GM23338 (cell line): ENCODE measurements at regions not wholly inside any gene's neighbourhood (a gene's known extent, or its start where the extent isn't known, plus 50 kb on each side); places are given as distances from the start of the nearest gene placed in this dataset.

Source experiments
- ATAC-seq: fragments of 200-7000 bp; cut with Tn5 transposase; 3 replicates; pipeline ENCODE4 v1.9.1; 2020
- DNase-seq: peaks from one replicate; pipeline ENCODE4 v3.0.0-alpha.2; 2015; ENCODE audit warnings: low spot score
- H2AFZ ChIP-seq: fragments of 200-600 bp; sonication (generic); 2 replicates; pipeline ENCODE4 v1.8.0; 2016; ENCODE audit warnings: antibody characterized with exemption, mild to moderate bottlenecking, moderate library complexity
- H3F3A ChIP-seq: fragments of 200-600 bp; sonication (generic); replicated peaks from 2 replicates; pipeline ENCODE4 v1.8.0; 2017; ENCODE audit warnings: antibody characterized with exemption, mixed run types, low read depth
- H3K27ac ChIP-seq: fragments of 200-600 bp; sonication (generic); 2 replicates; pipeline ENCODE4 v1.6.1; 2016; ENCODE audit warnings: low read depth
- H3K27me3 ChIP-seq: fragments of 200-600 bp; sonication (generic); 2 replicates; pipeline ENCODE4 v1.8.0; 2016; ENCODE audit warnings: mild to moderate bottlenecking, mixed run types, moderate library complexity; ENCODE audit not compliant: insufficient read depth
- H3K36me3 ChIP-seq: fragments of 200-600 bp; sonication (generic); 2 replicates; pipeline ENCODE4 v1.8.0; 2016; ENCODE audit warnings: mild to moderate bottlenecking; ENCODE audit not compliant: insufficient read depth
- H3K4me1 ChIP-seq: fragments of 200-600 bp; sonication (generic); 2 replicates; pipeline ENCODE4 v1.8.0; 2016; ENCODE audit warnings: mild to moderate bottlenecking, moderate library complexity; ENCODE audit not compliant: insufficient read depth
- H3K4me2 ChIP-seq: fragments of 200-600 bp; sonication (generic); 2 replicates; pipeline ENCODE4 v1.7.1; 2017; ENCODE audit warnings: mixed run types
- H3K4me3 ChIP-seq: fragments of 200-600 bp; sonication (generic); 2 replicates; pipeline ENCODE4 v1.6.1; 2016; ENCODE audit warnings: mixed run types
- H3K79me2 ChIP-seq: fragments of 200-600 bp; sonication (generic); replicated peaks from 2 replicates; pipeline ENCODE4 v1.8.0; 2017; ENCODE audit warnings: mild to moderate bottlenecking; ENCODE audit not compliant: insufficient read depth
- H3K9me2 ChIP-seq: fragments of 200-600 bp; sonication (generic); 2 replicates; pipeline ENCODE4 v1.8.0; 2017; ENCODE audit not compliant: insufficient read depth
- H4K20me1 ChIP-seq: fragments of 200-600 bp; sonication (generic); replicated peaks from 2 replicates; pipeline ENCODE4 v1.8.0; 2017; ENCODE audit warnings: mild to moderate bottlenecking; ENCODE audit not compliant: insufficient read depth
- H3K27ac Mint-ChIP-seq: 2 replicates; pipeline ENCODE4 v1.8.0; 2020; ENCODE audit warnings: inconsistent platforms, mild to moderate bottlenecking, moderate library complexity, mixed read lengths
- H3K27me3 Mint-ChIP-seq: 3 replicates; pipeline ENCODE4 v1.8.0; 2022; ENCODE audit warnings: low read depth, mild to moderate bottlenecking, moderate library complexity, mixed read lengths, inconsistent platforms; ENCODE audit not compliant: insufficient read depth, poor library complexity
- H3K36me3 Mint-ChIP-seq: 3 replicates; pipeline ENCODE4 v1.8.0; 2021; ENCODE audit warnings: low read depth, mild to moderate bottlenecking, inconsistent platforms, moderate library complexity, mixed read lengths
- H3K4me1 Mint-ChIP-seq: 3 replicates; pipeline ENCODE4 v1.8.0; 2020; ENCODE audit warnings: mild to moderate bottlenecking, inconsistent platforms, mixed read lengths
- H3K4me3 Mint-ChIP-seq: 3 replicates; pipeline ENCODE4 v1.8.0; 2021; ENCODE audit warnings: moderate library complexity, mild to moderate bottlenecking, inconsistent platforms, mixed read lengths
- H3K9me3 Mint-ChIP-seq: 3 replicates; pipeline ENCODE4 v1.8.0; 2020; ENCODE audit warnings: moderate library complexity, mild to moderate bottlenecking, inconsistent platforms, mixed read lengths
- CREB1 ChIP-seq: fragments of 250-450 bp; sonication (Bioruptor Pico); IDR thresholded peaks from 2 replicates; pipeline ENCODE4 v1.5.0; 2020; ENCODE audit warnings: low read depth, mild to moderate bottlenecking, moderate library complexity
- CTCF ChIP-seq, 2 experiments: fragments of 200-600 bp in 1 of 2; sonication (generic) in 1 of 2; conservative IDR thresholded peaks; 2 replicates each; pipeline versions ENCODE4 v1.5.1 to v1.6.1; 2016 to 2017; ENCODE audit warnings: antibody characterized with exemption in 2 of 2, low read depth in 2 of 2, mild to moderate bottlenecking in 2 of 2, moderate library complexity in 1 of 2
- EZH2 ChIP-seq: fragments of 200-600 bp; sonication (generic); IDR thresholded peaks from one replicate; pipeline ENCODE4 v1.8.0; 2017; ENCODE audit warnings: antibody characterized with exemption, mild to moderate bottlenecking, low read depth; ENCODE audit not compliant: unreplicated experiment
- EZH2phosphoT487 ChIP-seq: fragments of 200-600 bp; sonication (generic); IDR thresholded peaks from one replicate; pipeline ENCODE4 v1.8.1; 2018; ENCODE audit warnings: antibody characterized with exemption; ENCODE audit not compliant: unreplicated experiment
- JUNB ChIP-seq: IDR thresholded peaks from one replicate; pipeline ENCODE4 v1.6.1; 2016; ENCODE audit warnings: antibody characterized with exemption; ENCODE audit not compliant: unreplicated experiment
- NANOG ChIP-seq: IDR thresholded peaks from 2 replicates; pipeline ENCODE4 v1.6.1; 2016; ENCODE audit warnings: antibody characterized with exemption, borderline replicate concordance
- POLR2AphosphoS5 ChIP-seq: IDR thresholded peaks from 2 replicates; pipeline ENCODE4 v1.6.1; 2016; ENCODE audit warnings: antibody characterized with exemption, low read depth
- REST ChIP-seq: IDR thresholded peaks from one replicate; pipeline ENCODE4 v1.6.1; 2018; ENCODE audit warnings: antibody characterized with exemption; ENCODE audit not compliant: unreplicated experiment
- STAT1 ChIP-seq: IDR thresholded peaks from one replicate; pipeline ENCODE4 v1.6.1; 2016; ENCODE audit warnings: antibody characterized with exemption; ENCODE audit not compliant: unreplicated experiment
- ZNF114 ChIP-seq: fragments of 250-450 bp; sonication (Bioruptor Pico); IDR thresholded peaks from 2 replicates; pipeline ENCODE4 v1.5.0; 2020; ENCODE audit warnings: mild to moderate bottlenecking, moderate library complexity
- ZNF331 ChIP-seq: fragments of 250-450 bp; sonication (Bioruptor Pico); IDR thresholded peaks from 2 replicates; pipeline ENCODE4 v1.5.0; 2020; ENCODE audit warnings: low read depth, mild to moderate bottlenecking, moderate library complexity
- ZNF462 ChIP-seq: fragments of 250-450 bp; sonication (Bioruptor Pico); IDR thresholded peaks from 2 replicates; pipeline ENCODE4 v1.5.0; 2020; ENCODE audit warnings: mild to moderate bottlenecking, moderate library complexity
- TF ChIP-seq, protein P1 (sequence below): IDR thresholded peaks from 2 replicates; pipeline ENCODE4 v1.6.1; 2016; ENCODE audit warnings: antibody characterized with exemption

- Histone ChIP-seq H3K4me1 (no peaks in the 10 kb centered on the region), H3K9me2 (no peaks in the 10 kb centered on the region), H3K36me3 (no peaks in the 10 kb centered on the region), H3F3A (no peaks in the 10 kb centered on the region), H4K20me1 (no peaks in the 10 kb centered on the region), H2AFZ (peak overlapping the region; percentile 80; the same call in 1 of the 2 replicates), H3K4me3 (no peak overlapping the region), H3K79me2 (no peaks in the 10 kb centered on the region), H3K27ac (no peak overlapping the region), H3K27me3 (no peaks in the 10 kb centered on the region), H3K4me2 (no peak overlapping the region)
- Mint-ChIP-seq H3K4me3 (no peak overlapping the region), H3K27ac (no peak overlapping the region), H3K27me3 (peaks cover 5% of the 10 kb centered on the region), H3K4me1 (peaks cover 8% of the 10 kb centered on the region), H3K36me3 (no peaks in the 10 kb centered on the region), H3K9me3 (no peaks in the 10 kb centered on the region)
- DNase-seq, result no peak
- no peak for TF ChIP-seq POLR2AphosphoS5
- TF ChIP-seq NANOG, result no peak
- no peak for TF ChIP-seq ZNF114 (CRISPR knock-in tag)
- TF ChIP-seq EZH2, result no peak
- TF ChIP-seq STAT1, result no peak
- no peak for TF ChIP-seq CREB1 (CRISPR knock-in tag)
- TF ChIP-seq ZNF462, result no peak
- TF ChIP-seq, protein P1, sequence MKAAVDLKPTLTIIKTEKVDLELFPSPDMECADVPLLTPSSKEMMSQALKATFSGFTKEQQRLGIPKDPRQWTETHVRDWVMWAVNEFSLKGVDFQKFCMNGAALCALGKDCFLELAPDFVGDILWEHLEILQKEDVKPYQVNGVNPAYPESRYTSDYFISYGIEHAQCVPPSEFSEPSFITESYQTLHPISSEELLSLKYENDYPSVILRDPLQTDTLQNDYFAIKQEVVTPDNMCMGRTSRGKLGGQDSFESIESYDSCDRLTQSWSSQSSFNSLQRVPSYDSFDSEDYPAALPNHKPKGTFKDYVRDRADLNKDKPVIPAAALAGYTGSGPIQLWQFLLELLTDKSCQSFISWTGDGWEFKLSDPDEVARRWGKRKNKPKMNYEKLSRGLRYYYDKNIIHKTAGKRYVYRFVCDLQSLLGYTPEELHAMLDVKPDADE, result no peak
- TF ChIP-seq ZNF331 (CRISPR knock-in tag), result no peak
- no peak for TF ChIP-seq REST
- no peak for TF ChIP-seq CTCF (conservative IDR thresholded peaks at IDR 0.05; ENCODE audit: low read depth in 2 of 2)
- TF ChIP-seq JUNB, result no peak
- no peak for TF ChIP-seq EZH2phosphoT487
- ATAC-seq, result peak; percentile 52
These were observed 65.0 kb upstream of the CCNY start for GRCh38 chr10:35271086-35271858.
